Neural crest cell (in vitro differentiated cells): ENCODE measurements at regions not wholly inside any gene's neighbourhood (a gene's known extent, or its start where the extent isn't known, plus 50 kb on each side); places are given as distances from the start of the nearest gene placed in this dataset.

Experiments
- DNase-seq: peaks from one replicate; pipeline ENCODE4 v3.0.0; 2021; ENCODE audit warnings: low read depth, mixed read lengths, low spot score
- H3K27ac Mint-ChIP-seq: one replicate; pipeline ENCODE4 v1.8.0; 2021; ENCODE audit warnings: mild to moderate bottlenecking, mixed read lengths; ENCODE audit not compliant: unreplicated experiment
- H3K27me3 Mint-ChIP-seq: 2 replicates; pipeline ENCODE4 v1.8.0; 2021; ENCODE audit warnings: low read depth, mild to moderate bottlenecking, mixed read lengths
- H3K36me3 Mint-ChIP-seq: 2 replicates; pipeline ENCODE4 v1.8.0; 2021; ENCODE audit warnings: low read depth, mild to moderate bottlenecking, mixed read lengths
- H3K4me1 Mint-ChIP-seq: 2 replicates; pipeline ENCODE4 v1.8.0; 2021; ENCODE audit warnings: mixed read lengths
- H3K4me3 Mint-ChIP-seq: one replicate; pipeline ENCODE4 v1.8.0; 2021; ENCODE audit warnings: mild to moderate bottlenecking, mixed read lengths
- H3K9me3 Mint-ChIP-seq: 2 replicates; pipeline ENCODE4 v1.8.0; 2021; ENCODE audit warnings: mixed read lengths
- TF ChIP-seq, protein P1 (sequence below): fragments of 200-600 bp; sonication (generic); conservative IDR thresholded peaks from 2 replicates; pipeline ENCODE4 v1.5.0; 2021; ENCODE audit warnings: antibody characterized with exemption, mild to moderate bottlenecking

DNA sequence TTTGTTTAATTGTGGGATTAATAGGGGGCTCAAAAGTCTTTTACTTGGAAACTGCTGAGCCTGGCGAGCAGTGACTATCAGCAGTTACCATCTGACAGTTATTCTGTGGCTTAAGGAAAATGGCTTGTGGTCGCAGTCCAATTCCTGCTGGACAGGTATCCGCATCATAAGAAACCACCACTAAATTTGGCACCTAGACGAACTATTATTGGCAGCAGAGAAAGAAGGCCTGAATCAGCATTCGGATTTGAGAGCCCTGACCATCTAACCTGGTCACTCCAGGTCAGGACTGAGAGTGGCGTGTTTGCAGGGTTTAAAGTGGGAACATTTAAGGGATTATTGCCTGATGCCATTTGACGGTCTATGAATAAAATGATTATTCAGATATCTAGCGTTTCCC lies 146.4 kb downstream of the RPS12 start:
- Mint-ChIP-seq H3K4me1 (peaks cover 3% of the 10 kb centered on the region), H3K9me3 (no peaks in the 10 kb centered on the region), H3K27ac (no peak overlapping the region), H3K27me3 (no peaks in the 10 kb centered on the region), H3K4me3 (no peak overlapping the region), H3K36me3 (no peaks in the 10 kb centered on the region)
- DNase-seq, result no peak
- TF ChIP-seq, protein P1, sequence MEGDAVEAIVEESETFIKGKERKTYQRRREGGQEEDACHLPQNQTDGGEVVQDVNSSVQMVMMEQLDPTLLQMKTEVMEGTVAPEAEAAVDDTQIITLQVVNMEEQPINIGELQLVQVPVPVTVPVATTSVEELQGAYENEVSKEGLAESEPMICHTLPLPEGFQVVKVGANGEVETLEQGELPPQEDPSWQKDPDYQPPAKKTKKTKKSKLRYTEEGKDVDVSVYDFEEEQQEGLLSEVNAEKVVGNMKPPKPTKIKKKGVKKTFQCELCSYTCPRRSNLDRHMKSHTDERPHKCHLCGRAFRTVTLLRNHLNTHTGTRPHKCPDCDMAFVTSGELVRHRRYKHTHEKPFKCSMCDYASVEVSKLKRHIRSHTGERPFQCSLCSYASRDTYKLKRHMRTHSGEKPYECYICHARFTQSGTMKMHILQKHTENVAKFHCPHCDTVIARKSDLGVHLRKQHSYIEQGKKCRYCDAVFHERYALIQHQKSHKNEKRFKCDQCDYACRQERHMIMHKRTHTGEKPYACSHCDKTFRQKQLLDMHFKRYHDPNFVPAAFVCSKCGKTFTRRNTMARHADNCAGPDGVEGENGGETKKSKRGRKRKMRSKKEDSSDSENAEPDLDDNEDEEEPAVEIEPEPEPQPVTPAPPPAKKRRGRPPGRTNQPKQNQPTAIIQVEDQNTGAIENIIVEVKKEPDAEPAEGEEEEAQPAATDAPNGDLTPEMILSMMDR, result no peak

DNA sequence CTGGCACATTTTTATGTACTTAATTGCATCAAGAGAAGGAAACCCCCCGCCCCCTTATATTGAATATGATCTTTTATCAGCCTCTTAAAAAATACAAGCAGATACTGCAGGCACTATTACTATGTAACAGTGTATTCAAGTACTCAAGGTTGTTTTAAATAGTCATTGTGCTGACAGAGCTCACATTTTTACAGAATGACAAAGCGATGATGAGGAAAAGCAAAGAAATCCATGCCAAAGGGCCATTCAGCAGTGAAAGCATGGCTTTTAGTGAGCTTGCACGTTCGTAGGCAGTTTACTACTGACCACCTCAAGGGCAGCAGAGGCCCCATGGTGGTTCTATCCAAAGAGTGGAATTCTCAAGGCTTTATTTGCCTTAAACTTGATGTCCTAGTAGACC lies 146.8 kb downstream of the RPS12 start:
- no peaks in the 10 kb centered on the region for H3K36me3 Mint-ChIP-seq
- peaks cover 3% of the 10 kb centered on the region for H3K4me1 Mint-ChIP-seq
- H3K27me3 Mint-ChIP-seq, result no peaks in the 10 kb centered on the region
- no peak overlapping the region for H3K4me3 Mint-ChIP-seq
- H3K27ac Mint-ChIP-seq, result no peak overlapping the region
- no peak for DNase-seq
- no peaks in the 10 kb centered on the region for H3K9me3 Mint-ChIP-seq
- TF ChIP-seq, protein P1, result no peak

DNA sequence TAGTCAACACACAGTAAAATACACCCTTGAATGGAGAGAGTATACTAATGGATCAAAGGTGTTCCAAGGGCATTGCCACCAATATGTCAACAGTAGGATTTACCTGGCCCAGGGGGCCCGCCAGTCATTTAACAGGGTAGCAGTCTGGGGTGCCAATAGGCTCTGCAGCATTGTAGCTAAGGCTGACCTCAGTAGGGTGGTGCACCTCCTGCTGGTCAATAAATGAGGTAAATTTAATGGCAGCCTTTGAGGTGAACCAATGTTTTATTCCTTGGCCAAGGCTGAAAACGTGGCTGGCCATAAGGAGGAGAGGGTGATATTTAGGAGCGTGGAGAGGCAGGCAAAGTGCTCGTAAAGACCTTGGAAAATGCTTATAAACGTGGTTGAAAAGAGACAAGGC lies 147.2 kb downstream of the RPS12 start:
- DNase-seq, result no peak
- TF ChIP-seq, protein P1, result peak; percentile 33

DNA sequence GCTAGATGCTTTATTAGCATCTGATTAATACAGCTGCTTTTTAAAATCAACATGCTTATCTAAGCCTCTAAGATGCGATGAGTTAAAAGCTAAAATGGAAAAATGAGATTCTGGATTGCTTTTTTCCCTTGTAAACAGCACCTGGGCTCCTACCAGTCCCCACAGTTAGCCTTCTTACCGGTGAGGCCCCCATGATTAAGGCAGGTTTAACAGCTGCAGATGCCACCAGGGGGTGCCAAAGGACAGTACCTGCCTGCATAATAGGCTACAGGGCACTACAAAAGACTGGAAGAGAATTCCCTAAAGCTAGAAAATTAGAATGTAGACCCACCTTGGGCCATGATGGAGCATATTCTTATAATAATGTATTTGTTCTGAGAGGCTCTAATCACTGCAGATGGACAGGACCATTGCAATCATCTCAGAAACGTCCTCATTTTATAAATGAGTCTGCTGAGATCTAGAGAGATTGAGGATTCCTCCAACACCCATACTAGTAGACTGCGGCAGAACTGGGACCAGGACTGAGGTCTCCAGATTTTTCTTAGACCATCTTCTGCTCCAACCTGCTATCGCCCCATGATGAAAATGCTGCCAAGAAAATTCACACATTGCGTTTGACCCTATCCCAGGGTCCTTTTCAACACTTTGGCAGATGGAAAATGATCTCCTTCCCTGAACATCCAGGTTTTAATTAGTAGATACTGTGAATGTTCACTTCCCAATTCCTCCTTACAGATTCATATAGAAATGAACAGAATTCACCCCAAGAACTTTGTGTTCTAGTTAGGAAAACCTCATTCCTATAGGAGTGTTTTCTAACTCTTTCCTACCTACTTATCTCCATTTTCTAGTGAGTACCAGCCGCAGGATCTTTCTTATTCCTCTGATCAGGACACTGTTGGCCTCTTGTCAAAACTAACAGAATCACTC lies 148.8 kb downstream of the RPS12 start:
- Mint-ChIP-seq H3K27ac (no peak overlapping the region), H3K27me3 (no peaks in the 10 kb centered on the region), H3K9me3 (no peaks in the 10 kb centered on the region), H3K4me3 (no peak overlapping the region), H3K36me3 (no peaks in the 10 kb centered on the region), H3K4me1 (peaks cover 3% of the 10 kb centered on the region)
- TF ChIP-seq, protein P1, result peak; percentile 82
- DNase-seq, result peak; percentile 65

More for the DNA sequence above, 147.2 kb downstream of the RPS12 start:
- Mint-ChIP-seq H3K9me3 (no peaks in the 10 kb centered on the region), H3K4me1 (peaks cover 3% of the 10 kb centered on the region), H3K27me3 (no peaks in the 10 kb centered on the region), H3K36me3 (no peaks in the 10 kb centered on the region), H3K27ac (no peak overlapping the region), H3K4me3 (no peak overlapping the region)

DNA sequence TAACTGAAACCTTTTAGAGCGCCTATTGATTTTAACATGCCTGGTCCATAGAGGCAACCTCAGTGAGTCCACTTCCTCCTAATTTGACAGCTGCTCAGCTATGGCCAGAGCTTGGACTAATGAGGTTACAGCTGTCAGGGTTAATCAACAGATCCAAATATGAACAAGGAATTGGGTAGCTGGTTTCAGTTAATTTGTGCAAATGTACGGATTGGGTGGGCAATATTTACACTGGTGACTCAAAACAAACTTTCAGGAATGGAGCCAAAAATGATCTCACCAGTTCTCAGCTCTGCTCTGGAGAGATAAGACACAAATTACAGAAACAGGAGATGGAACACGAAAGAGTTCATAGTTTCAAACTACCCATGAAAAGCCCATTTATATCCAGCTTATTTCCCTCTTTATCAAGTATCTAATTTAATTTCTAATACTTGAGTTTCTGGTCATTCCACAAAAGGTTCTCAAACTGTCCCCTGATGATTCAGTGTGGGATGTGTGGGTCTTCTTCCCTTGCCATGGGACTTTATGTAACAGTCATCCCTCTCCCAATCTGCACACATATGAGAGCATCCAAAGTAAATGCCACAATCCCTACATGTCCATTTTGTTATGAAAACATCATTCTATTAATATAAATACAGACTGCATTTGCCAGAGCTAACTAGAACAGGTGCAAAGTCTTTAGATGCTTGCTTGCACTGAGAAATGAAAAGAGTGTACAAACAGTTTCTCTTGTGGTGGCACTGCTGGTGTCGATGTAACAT lies 149.9 kb downstream of the RPS12 start:
- Mint-ChIP-seq H3K27ac (no peak overlapping the region), H3K9me3 (no peaks in the 10 kb centered on the region), H3K36me3 (no peaks in the 10 kb centered on the region), H3K4me1 (peaks cover 2% of the 10 kb centered on the region), H3K4me3 (no peak overlapping the region), H3K27me3 (no peaks in the 10 kb centered on the region)
- TF ChIP-seq, protein P1, result no peak
- DNase-seq, result no peak
